ENCODE measurements at regions not wholly inside any gene's neighbourhood (a gene's known extent, or its start where the extent isn't known, plus 50 kb on each side); places are given as distances from the start of the nearest gene placed in this dataset.

DNA sequence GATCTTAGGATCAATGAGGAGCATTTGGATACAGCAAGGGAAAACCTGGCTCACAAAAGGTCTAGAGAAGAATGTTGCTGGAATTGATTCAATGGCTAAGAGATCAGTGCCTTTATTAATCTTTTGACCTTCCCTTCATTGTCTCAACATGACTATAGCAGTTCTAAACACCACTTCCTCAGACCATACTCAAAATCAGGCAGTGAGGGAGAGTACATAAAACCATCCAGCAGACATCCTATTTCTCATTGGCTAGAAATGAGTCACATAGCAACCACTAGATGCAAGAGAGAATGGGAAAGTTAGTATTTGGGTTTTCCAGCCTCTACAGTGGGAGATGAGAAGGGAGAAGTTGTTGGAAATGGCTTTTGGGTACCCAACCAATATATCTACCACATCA is 151.4 kb upstream of the NUDT4 start:
- no peak overlapping the region for H2AFZ ChIP-seq (ENCODE audit: low read depth, low read length, severe bottlenecking)
- H3K4me3 ChIP-seq (ENCODE audit: insufficient read depth, low read length, poor library complexity, severe bottlenecking), result no peak overlapping the region
- no peaks in the 10 kb centered on the region for H3F3A ChIP-seq (ENCODE audit: insufficient read depth)
- peaks cover 2% of the 10 kb centered on the region; the same call in 1 of the 2 replicates for H3K36me3 ChIP-seq (ENCODE audit: low read length)
- H3K9me3 ChIP-seq (ENCODE audit: insufficient read depth, low read length), result peaks cover 4% of the 10 kb centered on the region; the same call in 1 of the 2 replicates
- no peaks in the 10 kb centered on the region for H3K9me2 ChIP-seq (replicated peaks; ENCODE audit: insufficient read depth, low read length)
- no peaks in the 10 kb centered on the region for H3K27me3 ChIP-seq (ENCODE audit: low read length)
- no peak overlapping the region for H3K27ac ChIP-seq (ENCODE audit: low read depth, low read length)
- H4K20me1 ChIP-seq (ENCODE audit: low read depth, low read length), result no peaks in the 10 kb centered on the region
- no peak overlapping the region for H3K4me2 ChIP-seq (ENCODE audit: low read depth, low read length, poor library complexity, severe bottlenecking)
- H3K79me2 ChIP-seq (ENCODE audit: insufficient read depth, low read length), result no peaks in the 10 kb centered on the region
- TF ChIP-seq CTCF (IDR thresholded peaks at IDR 0.05; ENCODE audit: insufficient read depth, low read length, poor library complexity, severe bottlenecking) (no peak), EZH2phosphoT487 (conservative IDR thresholded peaks at IDR 0.05; ENCODE audit: low read length) (no peak)
- no peak overlapping the region for H3K9ac ChIP-seq (ENCODE audit: low read length)

- Histone ChIP-seq H3K9me2 (replicated peaks; ENCODE audit: insufficient read depth, low read length) (no peaks in the 10 kb centered on the region), H3K27me3 (ENCODE audit: low read length) (no peaks in the 10 kb centered on the region), H3K9me3 (ENCODE audit: insufficient read depth, low read length) (peaks cover 4% of the 10 kb centered on the region; the same call in 1 of the 2 replicates), H3K4me3 (ENCODE audit: insufficient read depth, low read length, poor library complexity, severe bottlenecking) (no peak overlapping the region), H3K9ac (ENCODE audit: low read length) (no peak overlapping the region), H3K4me2 (ENCODE audit: low read depth, low read length, poor library complexity, severe bottlenecking) (no peak overlapping the region), H2AFZ (ENCODE audit: low read depth, low read length, severe bottlenecking) (no peak overlapping the region), H3F3A (ENCODE audit: insufficient read depth) (no peaks in the 10 kb centered on the region), H4K20me1 (ENCODE audit: low read depth, low read length) (no peaks in the 10 kb centered on the region), H3K79me2 (ENCODE audit: insufficient read depth, low read length) (no peaks in the 10 kb centered on the region), H3K36me3 (ENCODE audit: low read length) (peaks cover 2% of the 10 kb centered on the region; the same call in 1 of the 2 replicates), H3K27ac (ENCODE audit: low read depth, low read length) (no peak overlapping the region)
- TF ChIP-seq EZH2phosphoT487 (conservative IDR thresholded peaks at IDR 0.05; ENCODE audit: low read length) (no peak), CTCF (IDR thresholded peaks at IDR 0.05; ENCODE audit: insufficient read depth, low read length, poor library complexity, severe bottlenecking) (no peak)
These were observed 148.0 kb upstream of the NUDT4 start for GRCh38 chr12:93229494-93230325.

- no peak overlapping the region for H2AFZ ChIP-seq (ENCODE audit: low read depth, low read length, severe bottlenecking)
- peaks cover 2% of the 10 kb centered on the region; the same call in 1 of the 2 replicates for H3K36me3 ChIP-seq (ENCODE audit: low read length)
- H3K4me3 ChIP-seq (ENCODE audit: insufficient read depth, low read length, poor library complexity, severe bottlenecking), result no peak overlapping the region
- H3F3A ChIP-seq (ENCODE audit: insufficient read depth), result no peaks in the 10 kb centered on the region
- H4K20me1 ChIP-seq (ENCODE audit: low read depth, low read length), result no peaks in the 10 kb centered on the region
- TF ChIP-seq CTCF (IDR thresholded peaks at IDR 0.05; ENCODE audit: insufficient read depth, low read length, poor library complexity, severe bottlenecking) (no peak), EZH2phosphoT487 (conservative IDR thresholded peaks at IDR 0.05; ENCODE audit: low read length) (no peak)
- H3K9ac ChIP-seq (ENCODE audit: low read length), result no peak overlapping the region
- no peaks in the 10 kb centered on the region for H3K79me2 ChIP-seq (ENCODE audit: insufficient read depth, low read length)
- no peaks in the 10 kb centered on the region for H3K27me3 ChIP-seq (ENCODE audit: low read length)
- H3K9me2 ChIP-seq (replicated peaks; ENCODE audit: insufficient read depth, low read length), result no peaks in the 10 kb centered on the region
- H3K9me3 ChIP-seq (ENCODE audit: insufficient read depth, low read length), result peaks cover 4% of the 10 kb centered on the region; the same call in 1 of the 2 replicates
- no peak overlapping the region for H3K27ac ChIP-seq (ENCODE audit: low read depth, low read length)
- H3K4me2 ChIP-seq (ENCODE audit: low read depth, low read length, poor library complexity, severe bottlenecking), result no peak overlapping the region
These were observed 147.4 kb upstream of the NUDT4 start for GRCh38 chr12:93230326-93230720.

All from SU-DHL-6 (cell line).